Upper lobe of left lung (tissue), 6 donors: ENCODE measurements at regions not wholly inside any gene's neighbourhood (a gene's known extent, or its start where the extent isn't known, plus 50 kb on each side); places are given as distances from the start of the nearest gene placed in this dataset.
A peak's percentile ranks its signal among the peaks of the same experiment; 100 is the strongest.
"Not testable (repeated sequence)": the region's sequence is repeated elsewhere in the genome, so short reads cannot be mapped to it uniquely, and the experiment has no call there.

ENCODE experiments used
- ATAC-seq, 2 donors: fragments of 200-7000 bp; cut with Tn5 transposase; one replicate each; pipeline ENCODE4 v1.9.1; 2022; ENCODE audit warnings: mild to moderate bottlenecking in 2 of 2, moderate library complexity in 2 of 2; ENCODE audit not compliant: low FRiP score in 2 of 2
- DNase-seq, 2 donors: peaks; one replicate each; pipeline ENCODE4 v3.0.0-alpha.2; 2019 to 2020
- H3K27ac ChIP-seq, 4 donors: fragments of 200-600 bp; sonication (generic); one replicate each; pipeline ENCODE4 v1.5.1; 2016 to 2019
- H3K27me3 ChIP-seq, 4 donors: fragments of 200-600 bp; sonication (generic); one replicate each; pipeline ENCODE4 v1.5.1; 2017 to 2019
- H3K36me3 ChIP-seq, 4 donors: fragments of 200-600 bp; sonication (generic); one replicate each; pipeline ENCODE4 v1.5.1; 2016 to 2019
- H3K4me1 ChIP-seq, 4 donors: fragments of 200-600 bp; sonication (generic); one replicate each; pipeline ENCODE4 v1.5.1; 2018 to 2019
- H3K4me3 ChIP-seq, 4 donors: fragments of 200-600 bp; sonication (generic); one replicate each; pipeline ENCODE4 v1.5.1; 2017 to 2019; ENCODE audit warnings: mild to moderate bottlenecking in 2 of 4, moderate library complexity in 1 of 4
- H3K9me3 ChIP-seq, 4 donors: fragments of 200-600 bp; sonication (generic); one replicate each; pipeline ENCODE4 v1.5.1; 2018 to 2019
- EP300 ChIP-seq, 4 donors: sonication (generic); formaldehyde crosslinking; IDR thresholded peaks; one replicate each; pipeline ENCODE4 v1.5.1; 2017; ENCODE audit warnings: antibody characterized with exemption in 4 of 4, control low read depth in 2 of 4
- POLR2A ChIP-seq, 4 donors: fragments of 450-650 bp; IDR thresholded peaks; one replicate each; pipeline ENCODE4 v1.5.1; 2016 to 2017; ENCODE audit warnings: antibody characterized with exemption in 4 of 4, mild to moderate bottlenecking in 2 of 4
- POLR2AphosphoS5 ChIP-seq, 2 donors: sonication (generic); formaldehyde crosslinking; IDR thresholded peaks; one replicate each; pipeline ENCODE4 v1.5.1; 2017; ENCODE audit warnings: antibody characterized with exemption in 2 of 2
- WGBS, 2 donors: methylation state at CpG; one replicate each; pipeline ENCODE4 v1.1.5; 2017 to 2018; 5-methylcytosine and 5-hydroxymethylcytosine counted together
- TF ChIP-seq, protein P1 (sequence below), 6 experiments: fragments of 450-650 bp in 4 of 6; fragments of 200-600 bp in 2 of 6; sonication (generic) in 2 of 6; IDR thresholded peaks; one replicate each; pipeline ENCODE4 v1.5.1; 2016 to 2019; ENCODE audit warnings: antibody characterized with exemption in 6 of 6
- donor health status: DM: no; HTN: no; CAD: no; lungs with moderate emphysema.
- donor health status: DM: no; HTN: yes; CAD: no; lungs with severe emphysema.

DNA sequence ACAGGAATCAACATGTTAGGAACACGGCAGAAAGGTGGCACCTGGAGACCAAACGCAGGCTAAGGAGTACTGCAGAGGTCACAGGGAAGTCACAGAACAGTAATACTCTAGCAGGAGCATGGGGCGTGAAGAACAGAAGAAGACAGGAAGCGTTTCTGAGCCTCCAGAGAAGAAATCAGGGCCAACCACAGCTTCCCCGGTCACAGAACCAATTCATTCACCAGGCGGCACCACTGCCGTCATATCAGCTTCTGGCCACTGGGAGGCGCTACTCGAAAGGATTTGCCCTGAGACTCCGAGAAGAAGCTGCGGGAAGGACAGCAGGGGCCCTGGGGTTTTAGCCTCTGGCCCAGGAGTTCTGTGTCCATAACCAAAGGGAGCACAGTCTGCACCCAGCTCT, 78.0 kb upstream of the DRD5 start:
- 11 to 19% methylated on average over 10 to 11 of the region's 11 CpGs for WGBS, 2 donors
- H3K27ac ChIP-seq = no peak overlapping the region
- peak in 1 of 2 donors; percentile 57 for DNase-seq
- H3K27me3 ChIP-seq = no peaks in the 10 kb centered on the region
- TF ChIP-seq POLR2AphosphoS5 (IDR thresholded peaks at IDR 0.05) = no peak
- TF ChIP-seq, protein P1, sequence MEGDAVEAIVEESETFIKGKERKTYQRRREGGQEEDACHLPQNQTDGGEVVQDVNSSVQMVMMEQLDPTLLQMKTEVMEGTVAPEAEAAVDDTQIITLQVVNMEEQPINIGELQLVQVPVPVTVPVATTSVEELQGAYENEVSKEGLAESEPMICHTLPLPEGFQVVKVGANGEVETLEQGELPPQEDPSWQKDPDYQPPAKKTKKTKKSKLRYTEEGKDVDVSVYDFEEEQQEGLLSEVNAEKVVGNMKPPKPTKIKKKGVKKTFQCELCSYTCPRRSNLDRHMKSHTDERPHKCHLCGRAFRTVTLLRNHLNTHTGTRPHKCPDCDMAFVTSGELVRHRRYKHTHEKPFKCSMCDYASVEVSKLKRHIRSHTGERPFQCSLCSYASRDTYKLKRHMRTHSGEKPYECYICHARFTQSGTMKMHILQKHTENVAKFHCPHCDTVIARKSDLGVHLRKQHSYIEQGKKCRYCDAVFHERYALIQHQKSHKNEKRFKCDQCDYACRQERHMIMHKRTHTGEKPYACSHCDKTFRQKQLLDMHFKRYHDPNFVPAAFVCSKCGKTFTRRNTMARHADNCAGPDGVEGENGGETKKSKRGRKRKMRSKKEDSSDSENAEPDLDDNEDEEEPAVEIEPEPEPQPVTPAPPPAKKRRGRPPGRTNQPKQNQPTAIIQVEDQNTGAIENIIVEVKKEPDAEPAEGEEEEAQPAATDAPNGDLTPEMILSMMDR (IDR thresholded peaks at IDR 0.05) = peak; percentile 44 to 73 (median 64)
- no peaks in the 10 kb centered on the region for H3K36me3 ChIP-seq
- H3K4me3 ChIP-seq = no peak overlapping the region
- no peak for ATAC-seq
- peaks cover 0 to 11% (median 3%) of the 10 kb centered on the region in 4 donors for H3K4me1 ChIP-seq
- H3K9me3 ChIP-seq = no peaks in the 10 kb centered on the region

DNA sequence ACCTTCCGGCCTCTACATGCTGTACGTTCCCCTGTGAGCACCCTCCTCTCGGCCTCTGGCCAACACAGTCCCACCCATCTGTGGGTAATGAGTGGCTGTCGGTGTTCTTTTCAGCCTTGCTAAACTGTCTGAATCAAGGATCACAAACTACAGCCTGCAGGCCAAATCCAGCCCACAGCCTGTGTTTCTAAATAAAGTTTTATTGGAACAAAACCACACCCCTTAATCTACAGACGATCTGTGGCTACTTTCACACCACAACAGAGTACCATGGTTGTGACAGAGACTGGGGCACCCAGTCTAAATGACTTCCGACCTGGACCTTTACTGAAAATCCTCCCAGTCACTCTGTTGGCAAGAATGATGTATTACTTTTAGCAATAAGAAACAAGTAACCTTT, 77.3 kb upstream of the DRD5 start:
- DNase-seq, H3K36me3 ChIP-seq, H3K27ac ChIP-seq, ATAC-seq, H3K9me3 ChIP-seq, H3K27me3 ChIP-seq, H3K4me3 ChIP-seq: not testable (repeated sequence)
- peaks cover 0 to 11% (median 3%) of the 10 kb centered on the region in 4 donors for H3K4me1 ChIP-seq
- WGBS, 2 donors = 83% methylated on average over 6 of the region's 6 CpGs

DNA sequence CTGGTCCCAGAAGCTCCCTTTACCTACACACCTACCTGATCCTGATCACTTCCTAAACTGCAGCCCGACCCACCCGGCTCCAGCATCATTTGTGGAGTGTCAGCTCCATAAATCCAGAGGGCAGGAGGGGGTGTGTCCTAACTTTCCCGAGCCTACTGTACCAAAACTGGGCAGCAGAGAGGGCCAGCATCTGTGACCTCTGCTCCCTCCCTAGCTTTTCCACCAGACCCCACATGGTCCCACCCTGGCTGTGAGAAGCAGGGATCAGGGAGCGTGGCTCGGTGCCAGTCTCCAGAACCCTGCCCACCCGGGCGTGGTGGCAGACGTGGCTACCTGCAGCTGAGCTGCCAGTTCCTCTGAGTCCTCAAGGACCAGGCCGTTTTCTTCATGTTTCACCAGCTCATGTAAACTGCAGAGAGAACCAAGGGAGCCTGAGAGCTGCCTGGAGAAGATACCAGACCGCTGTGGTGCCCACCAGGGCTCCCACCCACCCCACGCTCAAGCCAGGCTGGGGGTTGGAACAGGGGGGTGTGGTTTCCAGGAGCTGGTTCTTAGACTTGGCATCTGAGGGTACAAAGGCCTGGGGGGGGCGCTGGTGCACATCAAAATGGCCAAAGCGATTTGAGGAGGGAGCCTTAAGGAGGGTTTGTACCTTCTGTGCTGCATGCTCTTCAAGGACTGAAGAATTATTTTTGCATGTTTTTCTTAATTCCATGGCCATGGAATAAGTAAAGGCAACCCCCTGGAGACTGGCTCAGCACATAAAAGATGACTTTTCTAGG, 76.7 kb upstream of the DRD5 start:
- peaks cover 0 to 11% (median 3%) of the 10 kb centered on the region in 4 donors for H3K4me1 ChIP-seq
- no peak overlapping the region for H3K4me3 ChIP-seq
- no peaks in the 10 kb centered on the region for H3K36me3 ChIP-seq
- no peak for ATAC-seq
- DNase-seq = no peak
- WGBS, 2 donors = 83 to 90% methylated on average over 12 to 13 of the region's 13 CpGs
- H3K27me3 ChIP-seq = no peaks in the 10 kb centered on the region
- no peaks in the 10 kb centered on the region for H3K9me3 ChIP-seq
- H3K27ac ChIP-seq = no peak overlapping the region
- TF ChIP-seq POLR2A (IDR thresholded peaks at IDR 0.05) = no peak
- TF ChIP-seq, protein P1 (IDR thresholded peaks at IDR 0.05) = no peak

DNA sequence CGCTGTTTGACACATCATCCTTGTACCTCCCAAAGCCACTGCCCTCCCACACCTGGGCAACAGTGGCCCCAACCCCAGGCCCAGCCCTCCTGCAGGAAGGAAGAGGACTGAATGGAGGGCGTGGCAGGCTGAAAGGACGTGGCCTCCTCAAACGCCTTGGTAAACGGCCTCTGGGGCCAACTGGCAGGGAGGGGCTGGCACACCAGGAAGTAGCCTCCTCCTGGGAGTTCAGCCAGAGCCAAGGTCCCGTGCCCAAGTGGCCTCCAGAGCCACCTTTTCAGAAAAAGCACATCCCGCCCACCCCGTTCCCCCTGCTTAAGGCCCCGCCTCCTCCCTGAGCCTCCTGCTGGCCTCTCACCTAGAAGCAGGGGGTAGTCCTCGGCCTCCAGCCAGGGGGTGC, 74.2 kb upstream of the DRD5 start:
- ATAC-seq, H3K27me3 ChIP-seq, H3K4me3 ChIP-seq, H3K36me3 ChIP-seq, H3K27ac ChIP-seq, H3K9me3 ChIP-seq: not testable (repeated sequence)
- peak in 1 of 2 donors; percentile 9 for TF ChIP-seq POLR2AphosphoS5 (IDR thresholded peaks at IDR 0.05)
- WGBS, 2 donors = 22% methylated on average over 6 to 9 of the region's 10 CpGs
- peak in 1 of 2 donors; percentile 85 for DNase-seq
- H3K4me1 ChIP-seq = peaks cover 0 to 11% (median 3%) of the 10 kb centered on the region in 4 donors

DNA sequence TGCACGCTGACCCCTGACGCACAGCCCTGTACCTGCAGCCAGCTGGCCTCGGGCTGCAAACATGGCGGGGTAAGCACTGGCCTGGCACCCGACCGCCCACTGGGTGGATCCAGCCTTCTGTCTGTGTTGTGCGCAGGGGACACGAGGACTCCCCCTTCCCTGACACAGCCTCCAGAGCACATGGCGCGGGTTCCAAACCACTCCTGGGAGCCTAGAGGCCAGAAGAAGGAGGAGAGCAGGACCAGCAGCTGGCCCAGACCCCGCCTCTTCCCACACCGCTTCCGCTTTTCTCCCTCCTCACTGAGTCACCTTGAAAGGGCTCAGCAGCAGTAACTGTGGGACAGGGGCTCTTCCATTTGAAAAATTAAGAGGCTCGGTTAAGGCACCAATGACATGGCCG, 73.5 kb upstream of the DRD5 start:
- DNase-seq, H3K36me3 ChIP-seq, H3K4me3 ChIP-seq, H3K9me3 ChIP-seq, H3K27me3 ChIP-seq, ATAC-seq, H3K27ac ChIP-seq: not testable (repeated sequence)
- H3K4me1 ChIP-seq = peaks cover 0 to 11% (median 3%) of the 10 kb centered on the region in 4 donors
- 86 to 92% methylated on average over 5 to 15 of the region's 15 CpGs for WGBS, 2 donors

DNA sequence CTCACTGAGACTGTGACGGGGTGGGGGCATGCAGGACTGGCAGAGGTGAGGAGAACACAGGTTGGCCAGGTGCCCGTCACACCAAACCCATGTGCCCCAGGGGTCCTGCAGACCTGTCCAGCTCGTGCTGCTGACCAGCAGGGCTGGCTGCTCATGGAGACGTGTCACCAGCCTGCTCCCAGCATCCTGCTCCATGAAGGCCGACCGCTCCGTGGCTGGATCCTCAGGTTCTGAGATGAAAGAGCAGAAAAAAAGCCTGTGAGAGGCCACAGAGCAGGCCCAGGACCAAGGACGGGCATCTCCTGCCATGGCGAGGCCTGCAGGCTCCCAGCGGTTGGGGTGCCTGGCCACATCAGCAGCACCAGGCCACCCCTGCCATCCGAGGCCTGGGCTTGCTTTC, 71.7 kb upstream of the DRD5 start:
- Histone ChIP-seq H3K4me1 (peaks cover 0 to 11% (median 3%) of the 10 kb centered on the region in 4 donors), H3K27ac (no peak overlapping the region), H3K9me3 (no peaks in the 10 kb centered on the region), H3K4me3 (no peak overlapping the region), H3K36me3 (no peaks in the 10 kb centered on the region), H3K27me3 (no peaks in the 10 kb centered on the region)
- no peak for DNase-seq
- no peak for ATAC-seq
- 98% methylated on average over 8 to 11 of the region's 11 CpGs for WGBS, 2 donors
- no peak for TF ChIP-seq POLR2AphosphoS5 (IDR thresholded peaks at IDR 0.05)
- TF ChIP-seq, protein P1 (IDR thresholded peaks at IDR 0.05) = no peak
- no peak for TF ChIP-seq POLR2A (IDR thresholded peaks at IDR 0.05)
- no peak for TF ChIP-seq EP300 (IDR thresholded peaks at IDR 0.05)

DNA sequence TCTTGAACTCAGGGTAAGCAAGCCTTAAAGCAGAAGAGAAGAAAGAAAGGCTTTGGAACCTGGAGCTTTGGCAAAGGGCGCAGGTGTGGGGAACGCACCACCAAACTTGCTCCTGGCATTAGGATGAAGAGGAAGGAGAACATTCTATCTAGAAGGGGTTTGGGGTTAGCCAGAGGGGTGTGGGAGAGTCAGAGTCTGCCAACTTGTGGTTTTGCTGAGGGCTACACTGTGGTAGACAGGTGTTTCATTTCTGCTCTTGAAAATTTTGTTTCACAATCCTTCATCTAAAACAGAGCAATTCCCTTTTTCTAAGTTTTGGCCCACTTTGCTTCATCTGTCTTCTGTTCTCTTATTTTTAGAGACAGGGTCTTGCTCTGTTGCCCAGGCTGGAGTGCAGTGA, 66.2 kb upstream of the DRD5 start:
- not testable (repeated sequence) for H3K36me3 ChIP-seq, H3K27ac ChIP-seq, H3K9me3 ChIP-seq, ATAC-seq, DNase-seq, H3K4me1 ChIP-seq, H3K27me3 ChIP-seq, H3K4me3 ChIP-seq
- WGBS, 2 donors = 92 to 97% methylated on average over 2 of the region's 2 CpGs
